Suprapubic skin (tissue), 4 donors: ENCODE measurements at regions not wholly inside any gene's neighbourhood (a gene's known extent, or its start where the extent isn't known, plus 50 kb on each side); places are given as distances from the start of the nearest gene placed in this dataset.

Source experiments
- DNase-seq, 2 donors: peaks; one replicate each; pipeline ENCODE4 v3.0.0-alpha.2; 2019; ENCODE audit warnings: low spot score in 2 of 2
- H3K27ac ChIP-seq: fragments of 200-600 bp; sonication (generic); one replicate; pipeline ENCODE4 v1.5.1; 2019
- H3K27me3 ChIP-seq: fragments of 200-600 bp; sonication (generic); one replicate; pipeline ENCODE4 v1.5.1; 2019
- H3K36me3 ChIP-seq: fragments of 200-600 bp; sonication (generic); one replicate; pipeline ENCODE4 v1.5.1; 2019
- H3K4me1 ChIP-seq: fragments of 200-600 bp; sonication (generic); one replicate; pipeline ENCODE4 v1.5.1; 2019
- H3K4me3 ChIP-seq: fragments of 200-600 bp; sonication (generic); one replicate; pipeline ENCODE4 v1.5.1; 2019; ENCODE audit warnings: mild to moderate bottlenecking
- H3K9me3 ChIP-seq: fragments of 200-600 bp; sonication (generic); one replicate; pipeline ENCODE4 v1.5.1; 2019
- EP300 ChIP-seq: sonication (generic); formaldehyde crosslinking; IDR thresholded peaks from one replicate; pipeline ENCODE4 v1.6.1; 2017; ENCODE audit warnings: antibody characterized with exemption
- POLR2A ChIP-seq, 2 donors: fragments of 450-650 bp; IDR thresholded peaks; one replicate each; pipeline ENCODE4 v1.6.1; 2017; ENCODE audit warnings: antibody characterized with exemption in 2 of 2, mild to moderate bottlenecking in 2 of 2, moderate library complexity in 2 of 2
- POLR2AphosphoS5 ChIP-seq, 3 donors: sonication (generic); formaldehyde crosslinking; IDR thresholded peaks; one replicate each; pipeline ENCODE4 v1.6.1; 2017; ENCODE audit warnings: antibody characterized with exemption in 3 of 3
- WGBS: methylation state at CpG from one replicate; pipeline ENCODE4 v1.1.5; 2018; 5-methylcytosine and 5-hydroxymethylcytosine counted together
- TF ChIP-seq, protein P1 (sequence below), 2 donors: fragments of 200-600 bp in 1 of 2; fragments of 450-650 bp in 1 of 2; sonication (generic) in 1 of 2; IDR thresholded peaks; one replicate each; pipeline ENCODE4 v1.5.1; 2016 to 2019; ENCODE audit warnings: antibody characterized with exemption in 2 of 2, mild to moderate bottlenecking in 1 of 2, moderate library complexity in 1 of 2

DNA sequence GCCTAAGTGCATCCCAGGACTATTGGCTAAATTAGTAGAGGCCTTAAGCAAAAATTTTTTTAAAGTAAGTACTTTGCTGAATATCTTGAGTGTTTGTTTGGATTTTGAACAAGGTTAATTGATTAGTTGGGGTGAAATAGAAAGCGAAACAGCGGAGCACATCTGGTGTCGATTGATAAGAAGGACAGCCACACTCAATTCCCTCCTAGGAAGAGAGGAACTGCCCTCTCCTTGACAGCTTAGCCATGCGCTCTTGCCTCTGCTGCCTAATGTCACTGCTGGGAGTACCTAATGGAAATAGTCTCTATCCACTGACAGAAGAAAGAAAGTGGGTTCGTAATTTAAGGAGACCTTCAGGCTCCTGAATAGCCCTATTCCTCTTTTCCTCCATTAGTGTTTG lies 943.6 kb downstream of the DIPK2A start:
- Histone ChIP-seq H3K27me3 (no peaks in the 10 kb centered on the region), H3K4me1 (no peaks in the 10 kb centered on the region), H3K4me3 (no peak overlapping the region), H3K27ac (no peak overlapping the region), H3K36me3 (no peaks in the 10 kb centered on the region), H3K9me3 (no peaks in the 10 kb centered on the region)
- WGBS: 96% methylated on average over 5 of the region's 5 CpGs
- no peak for DNase-seq
- TF ChIP-seq EP300 (no peak), POLR2A (IDR thresholded peaks at IDR 0.05) (no peak), POLR2AphosphoS5 (IDR thresholded peaks at IDR 0.05) (no peak)
- TF ChIP-seq, protein P1, sequence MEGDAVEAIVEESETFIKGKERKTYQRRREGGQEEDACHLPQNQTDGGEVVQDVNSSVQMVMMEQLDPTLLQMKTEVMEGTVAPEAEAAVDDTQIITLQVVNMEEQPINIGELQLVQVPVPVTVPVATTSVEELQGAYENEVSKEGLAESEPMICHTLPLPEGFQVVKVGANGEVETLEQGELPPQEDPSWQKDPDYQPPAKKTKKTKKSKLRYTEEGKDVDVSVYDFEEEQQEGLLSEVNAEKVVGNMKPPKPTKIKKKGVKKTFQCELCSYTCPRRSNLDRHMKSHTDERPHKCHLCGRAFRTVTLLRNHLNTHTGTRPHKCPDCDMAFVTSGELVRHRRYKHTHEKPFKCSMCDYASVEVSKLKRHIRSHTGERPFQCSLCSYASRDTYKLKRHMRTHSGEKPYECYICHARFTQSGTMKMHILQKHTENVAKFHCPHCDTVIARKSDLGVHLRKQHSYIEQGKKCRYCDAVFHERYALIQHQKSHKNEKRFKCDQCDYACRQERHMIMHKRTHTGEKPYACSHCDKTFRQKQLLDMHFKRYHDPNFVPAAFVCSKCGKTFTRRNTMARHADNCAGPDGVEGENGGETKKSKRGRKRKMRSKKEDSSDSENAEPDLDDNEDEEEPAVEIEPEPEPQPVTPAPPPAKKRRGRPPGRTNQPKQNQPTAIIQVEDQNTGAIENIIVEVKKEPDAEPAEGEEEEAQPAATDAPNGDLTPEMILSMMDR (IDR thresholded peaks at IDR 0.05): no peak

- WGBS: 47% methylated on average over 3 of the region's 4 CpGs
- Histone ChIP-seq H3K27ac (no peak overlapping the region), H3K4me1 (peaks cover 5% of the 10 kb centered on the region), H3K4me3 (no peak overlapping the region), H3K9me3 (no peaks in the 10 kb centered on the region), H3K36me3 (no peaks in the 10 kb centered on the region), H3K27me3 (no peaks in the 10 kb centered on the region)
- no peak for TF ChIP-seq POLR2AphosphoS5 (IDR thresholded peaks at IDR 0.05)
- TF ChIP-seq POLR2A (IDR thresholded peaks at IDR 0.05): no peak
- TF ChIP-seq, protein P1 (IDR thresholded peaks at IDR 0.05): no peak
- no peak for TF ChIP-seq EP300
- no peak for DNase-seq
Measured at GRCh38 chr3:144921710-144922109, 950.1 kb downstream of the DIPK2A start.

DNA sequence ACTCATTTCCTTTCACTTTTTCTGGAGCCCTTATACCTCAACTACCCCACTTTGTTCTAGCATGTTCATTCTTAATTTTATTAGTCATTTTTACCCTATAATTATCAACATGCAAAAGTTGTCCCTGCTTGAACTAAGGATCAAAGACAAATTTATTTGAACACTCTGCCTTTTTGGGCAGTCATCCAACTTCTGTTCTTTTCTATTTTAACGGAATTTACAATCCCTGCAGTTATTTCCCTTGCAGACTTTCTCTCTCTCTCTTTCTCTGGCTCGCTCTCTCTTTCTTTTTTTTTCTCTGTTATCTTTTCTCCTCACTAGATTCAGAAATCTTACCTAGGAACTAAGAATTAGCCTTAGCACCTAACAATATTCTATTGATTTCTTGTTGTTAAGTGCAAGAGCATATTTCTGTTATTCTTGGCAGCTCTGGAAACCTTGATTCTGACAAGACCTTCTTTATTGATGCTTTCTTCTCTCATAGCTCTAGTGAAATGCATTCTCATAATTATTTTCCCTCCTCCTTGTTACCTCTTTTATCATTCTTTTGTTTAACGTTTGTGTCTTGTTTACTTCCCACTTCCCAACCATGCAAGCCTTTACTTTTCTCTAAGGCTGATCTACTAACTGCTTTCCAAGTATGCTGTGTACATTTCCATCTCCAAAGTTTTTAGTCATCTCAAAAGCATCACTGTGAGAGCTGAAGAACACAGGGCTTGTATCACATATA lies 951.6 kb downstream of the DIPK2A start:
- no peak for DNase-seq
- Histone ChIP-seq H3K27me3 (no peaks in the 10 kb centered on the region), H3K27ac (no peak overlapping the region), H3K4me3 (no peak overlapping the region), H3K4me1 (peaks cover 5% of the 10 kb centered on the region), H3K36me3 (no peaks in the 10 kb centered on the region), H3K9me3 (no peaks in the 10 kb centered on the region)
- no peak for TF ChIP-seq EP300
- no peak for TF ChIP-seq POLR2AphosphoS5 (IDR thresholded peaks at IDR 0.05)
- TF ChIP-seq, protein P1 (IDR thresholded peaks at IDR 0.05): no peak
- TF ChIP-seq POLR2A (IDR thresholded peaks at IDR 0.05): no peak
- 9% methylated on average over 3 of the region's 3 CpGs for WGBS

DNA sequence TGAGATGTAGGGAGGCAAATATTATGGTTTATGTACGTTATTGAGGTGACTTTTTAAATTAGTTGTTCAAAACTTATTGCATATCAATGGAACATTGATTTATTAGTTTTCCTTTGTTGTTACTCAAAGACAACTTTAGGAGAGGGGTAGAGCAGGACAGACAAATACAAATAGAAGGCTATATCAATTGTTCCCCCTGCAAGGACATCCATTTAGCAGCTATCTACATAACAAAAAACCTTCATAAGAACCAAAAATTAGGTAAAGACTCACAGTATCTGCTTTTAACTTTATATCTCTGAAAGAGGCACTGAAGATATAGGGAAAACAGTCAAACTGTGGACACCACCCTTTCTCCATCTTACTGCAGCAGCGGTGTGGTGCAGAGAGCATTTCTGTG lies 958.8 kb downstream of the DIPK2A start:
- no peaks in the 10 kb centered on the region for H3K9me3 ChIP-seq
- H3K4me3 ChIP-seq: no peak overlapping the region
- no peak overlapping the region for H3K27ac ChIP-seq
- DNase-seq: no peak
- no peaks in the 10 kb centered on the region for H3K4me1 ChIP-seq
- no peaks in the 10 kb centered on the region for H3K36me3 ChIP-seq
- no peak for TF ChIP-seq POLR2AphosphoS5 (IDR thresholded peaks at IDR 0.05)
- TF ChIP-seq POLR2A (IDR thresholded peaks at IDR 0.05): no peak
- TF ChIP-seq, protein P1 (IDR thresholded peaks at IDR 0.05): no peak
- no peak for TF ChIP-seq EP300
- WGBS: 93% methylated on average over 2 of the region's 2 CpGs
- no peaks in the 10 kb centered on the region for H3K27me3 ChIP-seq

GRCh38 chr3:144931590-144931989 lies 960.0 kb downstream of the DIPK2A start:
- TF ChIP-seq, protein P1 (IDR thresholded peaks at IDR 0.05): no peak
- TF ChIP-seq POLR2A (IDR thresholded peaks at IDR 0.05) (no peak), POLR2AphosphoS5 (IDR thresholded peaks at IDR 0.05) (no peak), EP300 (no peak)
- 100% methylated on average over 1 of the region's 1 CpG for WGBS
- H3K9me3 ChIP-seq: no peaks in the 10 kb centered on the region
- H3K36me3 ChIP-seq: no peaks in the 10 kb centered on the region
- no peaks in the 10 kb centered on the region for H3K4me1 ChIP-seq
- no peak overlapping the region for H3K27ac ChIP-seq
- H3K4me3 ChIP-seq: no peak overlapping the region
- no peaks in the 10 kb centered on the region for H3K27me3 ChIP-seq
- no peak for DNase-seq
